ENCODE measurements at regions not wholly inside any gene's neighbourhood (a gene's known extent, or its start where the extent isn't known, plus 50 kb on each side); places are given as distances from the start of the nearest gene placed in this dataset.

DNA sequence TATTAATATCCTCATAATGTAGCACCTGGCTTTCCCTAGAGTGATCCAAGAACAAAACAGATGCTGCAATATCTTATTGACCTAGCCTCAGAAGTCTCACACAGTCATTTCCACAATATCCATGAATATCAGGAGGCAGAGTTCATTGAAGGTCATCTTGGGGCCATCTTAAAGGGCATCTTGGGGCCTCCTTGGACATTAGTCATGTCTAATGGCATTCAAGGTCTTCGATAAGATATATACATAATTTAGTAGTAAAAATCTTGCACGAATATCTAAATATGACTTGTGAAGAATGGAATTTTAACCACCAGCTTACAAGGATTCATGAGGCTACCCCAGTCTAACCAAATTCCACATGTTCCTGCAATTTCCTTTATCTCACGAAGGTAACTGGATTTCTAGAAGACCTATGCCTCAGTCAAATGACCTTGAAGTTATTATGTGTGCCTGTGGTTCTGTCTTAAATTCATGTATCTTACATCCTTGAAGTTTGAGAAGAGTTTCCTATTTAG lies 163.6 kb upstream of the SPEF2 start:
- H3K4me3 Mint-ChIP-seq (ENCODE audit: low read depth, unreplicated experiment) = no peak overlapping the region
- no peak overlapping the region for H3K27ac Mint-ChIP-seq (ENCODE audit: unreplicated experiment)
- no peaks in the 10 kb centered on the region for H3K36me3 Mint-ChIP-seq (ENCODE audit: insufficient read depth, unreplicated experiment)
- TF ChIP-seq, protein P1, sequence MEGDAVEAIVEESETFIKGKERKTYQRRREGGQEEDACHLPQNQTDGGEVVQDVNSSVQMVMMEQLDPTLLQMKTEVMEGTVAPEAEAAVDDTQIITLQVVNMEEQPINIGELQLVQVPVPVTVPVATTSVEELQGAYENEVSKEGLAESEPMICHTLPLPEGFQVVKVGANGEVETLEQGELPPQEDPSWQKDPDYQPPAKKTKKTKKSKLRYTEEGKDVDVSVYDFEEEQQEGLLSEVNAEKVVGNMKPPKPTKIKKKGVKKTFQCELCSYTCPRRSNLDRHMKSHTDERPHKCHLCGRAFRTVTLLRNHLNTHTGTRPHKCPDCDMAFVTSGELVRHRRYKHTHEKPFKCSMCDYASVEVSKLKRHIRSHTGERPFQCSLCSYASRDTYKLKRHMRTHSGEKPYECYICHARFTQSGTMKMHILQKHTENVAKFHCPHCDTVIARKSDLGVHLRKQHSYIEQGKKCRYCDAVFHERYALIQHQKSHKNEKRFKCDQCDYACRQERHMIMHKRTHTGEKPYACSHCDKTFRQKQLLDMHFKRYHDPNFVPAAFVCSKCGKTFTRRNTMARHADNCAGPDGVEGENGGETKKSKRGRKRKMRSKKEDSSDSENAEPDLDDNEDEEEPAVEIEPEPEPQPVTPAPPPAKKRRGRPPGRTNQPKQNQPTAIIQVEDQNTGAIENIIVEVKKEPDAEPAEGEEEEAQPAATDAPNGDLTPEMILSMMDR (IDR thresholded peaks at IDR 0.05; ENCODE audit: unreplicated experiment) = no peak
- no peak for DNase-seq
- intact Hi-C loops (cut with micrococcal nuclease; ENCODE audit: unreplicated experiment) = no loop called here
- CTCF ChIA-PET = no interaction called here
- H3K4me1 Mint-ChIP-seq (ENCODE audit: low read depth, unreplicated experiment) = no peaks in the 10 kb centered on the region
- peaks cover 10% of the 10 kb centered on the region for H3K9me3 Mint-ChIP-seq (ENCODE audit: low read depth, unreplicated experiment)
- BruUV-seq (replicated peaks) = no TSS peak
- H3K27me3 Mint-ChIP-seq (ENCODE audit: unreplicated experiment) = no peaks in the 10 kb centered on the region

DNA sequence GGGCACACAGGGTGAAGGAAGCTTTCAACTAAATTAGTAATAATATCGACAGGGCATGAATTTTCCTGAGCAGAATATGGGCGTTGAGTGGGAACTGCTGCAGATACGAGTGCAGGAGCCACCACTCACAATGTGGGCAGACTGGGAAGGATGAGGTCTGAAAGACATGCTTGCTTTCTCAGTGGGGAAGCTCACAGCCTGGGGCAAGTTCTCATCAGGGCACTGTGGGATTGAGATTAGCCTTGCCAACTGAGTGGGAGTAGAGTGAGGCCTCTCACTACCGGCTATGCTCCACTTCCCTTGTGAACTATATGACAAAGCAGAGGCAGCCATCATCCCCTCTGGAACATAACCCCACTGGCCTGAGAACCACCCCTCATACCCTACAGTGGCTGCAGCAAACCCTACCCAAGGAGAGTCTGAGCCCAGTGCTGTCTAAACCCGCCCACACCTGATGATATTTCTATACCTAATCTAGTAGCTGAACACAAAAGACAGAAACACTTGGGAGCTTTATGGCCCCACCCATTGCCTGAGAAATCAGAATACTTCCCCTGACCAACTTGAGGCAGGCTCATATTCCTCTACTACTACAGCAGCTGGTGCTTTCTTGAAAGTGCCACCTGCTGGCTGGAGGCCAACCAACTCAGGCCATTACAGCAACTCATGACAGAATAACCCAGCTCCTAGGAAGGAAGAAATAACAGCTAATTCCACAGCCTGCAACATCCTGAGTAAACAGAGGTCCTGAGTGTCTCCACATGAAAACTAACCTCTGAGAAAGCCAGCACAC lies 173.7 kb upstream of the SPEF2 start:
- intact Hi-C loops (cut with micrococcal nuclease; ENCODE audit: unreplicated experiment) = no loop called here
- DNase-seq = no peak
- Mint-ChIP-seq H3K4me3 (ENCODE audit: low read depth, unreplicated experiment) (no peak overlapping the region), H3K27ac (ENCODE audit: unreplicated experiment) (no peak overlapping the region), H3K36me3 (ENCODE audit: insufficient read depth, unreplicated experiment) (no peaks in the 10 kb centered on the region), H3K9me3 (ENCODE audit: low read depth, unreplicated experiment) (peaks cover 2% of the 10 kb centered on the region), H3K4me1 (ENCODE audit: low read depth, unreplicated experiment) (no peaks in the 10 kb centered on the region), H3K27me3 (ENCODE audit: unreplicated experiment) (no peaks in the 10 kb centered on the region)
- no TSS peak for BruUV-seq (replicated peaks)
- CTCF ChIA-PET = no interaction called here
- TF ChIP-seq, protein P1 (IDR thresholded peaks at IDR 0.05; ENCODE audit: unreplicated experiment) = no peak

DNA sequence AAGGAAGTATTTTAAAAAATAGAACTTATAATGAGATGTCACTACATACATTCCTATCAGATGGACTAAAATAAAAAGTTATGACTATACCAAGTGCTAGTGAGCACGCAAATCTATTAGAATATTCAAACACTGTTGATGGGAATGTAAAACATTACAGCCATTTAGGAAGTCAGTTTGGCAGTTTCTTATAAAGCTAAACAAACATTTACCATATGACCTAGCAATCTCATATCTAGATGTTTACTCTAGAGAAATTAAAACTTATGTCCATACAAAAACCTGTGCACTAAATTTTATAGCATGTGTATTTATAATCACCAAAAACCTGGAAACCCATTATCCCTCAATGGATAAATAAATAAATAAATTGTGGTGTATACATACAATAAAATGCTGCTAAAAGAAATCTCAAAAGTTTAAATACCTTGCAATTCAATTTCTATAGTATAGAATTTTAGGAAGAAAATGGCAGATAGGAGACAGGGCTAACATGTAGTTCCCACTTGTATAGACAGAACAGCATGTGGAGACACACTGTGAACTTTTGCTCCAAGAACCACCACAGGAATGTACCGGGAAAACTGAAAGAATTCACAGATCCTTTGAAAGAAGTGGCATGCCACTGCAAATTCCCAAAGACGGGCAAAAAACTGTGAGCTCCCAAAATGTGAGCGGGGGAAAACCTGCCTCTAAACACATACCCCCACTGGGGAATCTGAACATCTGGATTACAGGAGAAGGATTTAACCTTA lies 174.6 kb upstream of the SPEF2 start:
- H3K27ac Mint-ChIP-seq (ENCODE audit: unreplicated experiment) = no peak overlapping the region

DNA sequence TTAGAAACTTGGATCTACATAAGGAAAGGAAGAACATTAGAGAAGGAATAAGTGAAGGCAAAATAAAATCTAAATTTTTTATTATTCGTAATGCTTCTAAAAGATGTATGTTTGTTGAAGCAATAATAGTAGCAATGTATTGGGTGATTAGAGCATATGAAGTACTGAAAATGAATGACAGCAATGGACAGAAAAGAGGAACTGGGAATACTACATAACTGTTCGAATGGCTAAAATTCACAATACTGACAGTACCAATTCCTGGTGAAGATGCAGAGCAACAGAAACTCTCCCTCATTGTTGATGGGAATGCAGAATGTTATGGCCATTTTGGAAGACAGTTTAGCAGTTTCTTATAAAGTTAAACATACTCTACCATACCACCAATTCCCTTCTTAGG lies 177.3 kb upstream of the SPEF2 start:
- H3K27me3 Mint-ChIP-seq (ENCODE audit: unreplicated experiment) = no peaks in the 10 kb centered on the region
- DNase-seq = no peak
- intact Hi-C loops (cut with micrococcal nuclease; ENCODE audit: unreplicated experiment) = no loop called here
- no peak overlapping the region for H3K4me3 Mint-ChIP-seq (ENCODE audit: low read depth, unreplicated experiment)
- no peaks in the 10 kb centered on the region for H3K4me1 Mint-ChIP-seq (ENCODE audit: low read depth, unreplicated experiment)
- BruUV-seq (replicated peaks) = no TSS peak
- TF ChIP-seq, protein P1 (IDR thresholded peaks at IDR 0.05; ENCODE audit: unreplicated experiment) = no peak
- CTCF ChIA-PET = no interaction called here
- H3K9me3 Mint-ChIP-seq (ENCODE audit: low read depth, unreplicated experiment) = no peaks in the 10 kb centered on the region
- no peaks in the 10 kb centered on the region for H3K36me3 Mint-ChIP-seq (ENCODE audit: insufficient read depth, unreplicated experiment)
- H3K27ac Mint-ChIP-seq (ENCODE audit: unreplicated experiment) = no peak overlapping the region

More for the DNA sequence above, 174.6 kb upstream of the SPEF2 start:
- TF ChIP-seq, protein P1 (IDR thresholded peaks at IDR 0.05; ENCODE audit: unreplicated experiment) = no peak
- Mint-ChIP-seq H3K9me3 (ENCODE audit: low read depth, unreplicated experiment) (no peaks in the 10 kb centered on the region), H3K27me3 (ENCODE audit: unreplicated experiment) (no peaks in the 10 kb centered on the region), H3K36me3 (ENCODE audit: insufficient read depth, unreplicated experiment) (no peaks in the 10 kb centered on the region), H3K4me1 (ENCODE audit: low read depth, unreplicated experiment) (no peaks in the 10 kb centered on the region), H3K4me3 (ENCODE audit: low read depth, unreplicated experiment) (no peak overlapping the region)
- intact Hi-C loops (cut with micrococcal nuclease; ENCODE audit: unreplicated experiment) = no loop called here
- no TSS peak for BruUV-seq (replicated peaks)
- CTCF ChIA-PET = no interaction called here
- no peak for DNase-seq
